SHP77 treated with DMSO at 0.1 percent for 48 hours (cell line): ENCODE measurements at regions not wholly inside any gene's neighbourhood (a gene's known extent, or its start where the extent isn't known, plus 50 kb on each side); places are given as distances from the start of the nearest gene placed in this dataset.

Experiments
- DNase-seq: peaks from one replicate; lab custom pipeline; 2025; lab: John Stamatoyannopoulos, UW

- no peak for DNase-seq
Measured at GRCh38 chr18:54717673-54718407, 110.4 kb upstream of the RAB27B start.

- no peak for DNase-seq
Measured at GRCh38 chr18:54718408-54718773, 109.9 kb upstream of the RAB27B start.

- no peak for DNase-seq
Measured at GRCh38 chr18:54720620-54721019, 107.7 kb upstream of the RAB27B start.

GRCh38 chr18:54726143-54726542, 102.1 kb upstream of the RAB27B start:
- DNase-seq = no peak

- no peak for DNase-seq
Measured at GRCh38 chr18:54734059-54734458, 94.2 kb upstream of the RAB27B start.

- no peak for DNase-seq
Measured at GRCh38 chr18:54736981-54737380, 91.3 kb upstream of the RAB27B start.

GRCh38 chr18:54737986-54738385, 90.3 kb upstream of the RAB27B start:
- DNase-seq = no peak

- no peak for DNase-seq
Measured at GRCh38 chr18:54739476-54739875, 88.8 kb upstream of the RAB27B start.

- DNase-seq = no peak
Measured at GRCh38 chr18:54740136-54740846, 88.0 kb upstream of the RAB27B start.

GRCh38 chr18:54742120-54742519, 86.2 kb upstream of the RAB27B start:
- DNase-seq = no peak

- no peak for DNase-seq
Measured at GRCh38 chr18:54742659-54743604, 85.3 kb upstream of the RAB27B start.

- DNase-seq = no peak
Measured at GRCh38 chr18:54743605-54743995, 84.7 kb upstream of the RAB27B start.

- no peak for DNase-seq
Measured at GRCh38 chr18:54749291-54749690, 79.0 kb upstream of the RAB27B start.

- no peak for DNase-seq
Measured at GRCh38 chr18:54750350-54750749, 77.9 kb upstream of the RAB27B start.

GRCh38 chr18:54752185-54752584, 76.1 kb upstream of the RAB27B start:
- DNase-seq = no peak

GRCh38 chr18:54755456-54755855, 72.8 kb upstream of the RAB27B start:
- no peak for DNase-seq

GRCh38 chr18:54762386-54762785, 65.9 kb upstream of the RAB27B start:
- DNase-seq = no peak

GRCh38 chr18:54764786-54765185, 63.5 kb upstream of the RAB27B start:
- DNase-seq = no peak

- no peak for DNase-seq
Measured at GRCh38 chr18:54765636-54766375, 62.5 kb upstream of the RAB27B start.

- DNase-seq = no peak
Measured at GRCh38 chr18:54766634-54767033, 61.6 kb upstream of the RAB27B start.

- DNase-seq = no peak
Measured at GRCh38 chr18:54767098-54767497, 61.2 kb upstream of the RAB27B start.
